ENCODE measurements at regions not wholly inside any gene's neighbourhood (a gene's known extent, or its start where the extent isn't known, plus 50 kb on each side); places are given as distances from the start of the nearest gene placed in this dataset.

DNA sequence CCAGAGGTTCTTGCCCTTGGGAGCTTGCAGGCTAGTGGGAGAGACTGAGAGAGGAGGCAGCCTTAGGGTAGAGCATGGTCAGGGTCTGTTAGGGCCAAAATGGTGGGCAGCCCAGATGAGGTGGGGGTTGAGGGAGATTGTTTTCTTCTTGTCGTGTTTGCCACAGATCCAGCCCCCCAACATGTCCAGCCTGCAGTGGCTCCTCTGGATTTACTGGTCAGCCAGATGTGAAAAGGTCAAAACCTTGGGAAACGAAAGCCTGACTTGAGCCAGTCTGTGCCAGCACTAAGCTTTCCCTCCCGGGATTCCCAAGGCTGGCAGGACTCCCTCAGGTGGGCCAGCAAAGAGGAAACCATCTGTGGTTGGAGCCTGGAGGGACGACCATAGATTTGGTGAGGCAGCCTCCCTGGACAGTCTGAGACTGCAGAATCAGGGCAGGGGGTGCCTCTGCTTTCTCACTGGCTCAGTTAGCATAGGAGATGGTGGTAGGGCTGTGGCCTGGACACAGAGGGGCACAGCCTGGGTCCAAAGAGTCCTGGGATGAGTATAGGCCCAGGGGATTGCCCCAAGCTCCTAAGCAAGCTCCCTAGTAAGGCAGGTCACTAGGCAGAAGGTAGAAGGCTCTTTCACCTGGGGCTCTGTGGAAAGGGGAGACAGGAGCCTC is 51.2 kb upstream of the PRR23C start:
- no peaks in the 10 kb centered on the region for H3K36me3 ChIP-seq (ENCODE audit: control insufficient read depth in 2 of 2, insufficient read depth in 2 of 2, low read length in 1 of 2)

GRCh38 chr3:139096670-139097069 is 52.0 kb upstream of the PRR23C start:
- no peak overlapping the region for H3K4me3 ChIP-seq (ENCODE audit: low read length in 2 of 2)
- H3K9me3 ChIP-seq (ENCODE audit: control insufficient read depth in 2 of 2, insufficient read depth in 1 of 2, low read length in 1 of 2) = no peaks in the 10 kb centered on the region
- no peaks in the 10 kb centered on the region for H3K27me3 ChIP-seq (ENCODE audit: control insufficient read depth in 2 of 2, insufficient read depth in 1 of 2, low read length in 1 of 2)
- no peak for DNase-seq (ENCODE audit: low read depth in 6 of 9, low spot score in 9 of 9)
- 74% methylated on average over 1 of the region's 1 CpG for WGBS
- no peak overlapping the region for H3K27ac ChIP-seq (ENCODE audit: low read depth in 1 of 2, low read length in 1 of 2)
- no peaks in the 10 kb centered on the region for H3K4me1 ChIP-seq (ENCODE audit: control insufficient read depth in 2 of 2, insufficient read depth in 2 of 2, low read length in 2 of 2)
- no peaks in the 10 kb centered on the region for H3K36me3 ChIP-seq (ENCODE audit: control insufficient read depth in 2 of 2, insufficient read depth in 2 of 2, low read length in 1 of 2)

More for the DNA sequence above, 51.2 kb upstream of the PRR23C start:
- Histone ChIP-seq H3K27me3 (ENCODE audit: control insufficient read depth in 2 of 2, insufficient read depth in 1 of 2, low read length in 1 of 2) (no peaks in the 10 kb centered on the region), H3K27ac (ENCODE audit: low read depth in 1 of 2, low read length in 1 of 2) (no peak overlapping the region), H3K9me3 (ENCODE audit: control insufficient read depth in 2 of 2, insufficient read depth in 1 of 2, low read length in 1 of 2) (no peaks in the 10 kb centered on the region), H3K4me1 (ENCODE audit: control insufficient read depth in 2 of 2, insufficient read depth in 2 of 2, low read length in 2 of 2) (no peaks in the 10 kb centered on the region), H3K4me3 (ENCODE audit: low read length in 2 of 2) (no peak overlapping the region)
- WGBS = 84% methylated on average over 4 of the region's 4 CpGs
- no peak for DNase-seq (ENCODE audit: low read depth in 6 of 9, low spot score in 9 of 9)

- no peak for DNase-seq (ENCODE audit: low read depth in 6 of 9, low spot score in 9 of 9)
- Histone ChIP-seq H3K27ac (ENCODE audit: low read depth in 1 of 2, low read length in 1 of 2) (no peak overlapping the region), H3K36me3 (ENCODE audit: control insufficient read depth in 2 of 2, insufficient read depth in 2 of 2, low read length in 1 of 2) (no peaks in the 10 kb centered on the region), H3K4me1 (ENCODE audit: control insufficient read depth in 2 of 2, insufficient read depth in 2 of 2, low read length in 2 of 2) (no peaks in the 10 kb centered on the region), H3K27me3 (ENCODE audit: control insufficient read depth in 2 of 2, insufficient read depth in 1 of 2, low read length in 1 of 2) (no peaks in the 10 kb centered on the region), H3K4me3 (ENCODE audit: low read length in 2 of 2) (no peak overlapping the region), H3K9me3 (ENCODE audit: control insufficient read depth in 2 of 2, insufficient read depth in 1 of 2, low read length in 1 of 2) (no peaks in the 10 kb centered on the region)
- WGBS = 92% methylated on average over 1 of the region's 1 CpG
Measured at GRCh38 chr3:139098391-139098790, 53.7 kb upstream of the PRR23C start.

GRCh38 chr3:139099968-139100817 is 55.5 kb upstream of the PRR23C start:
- Histone ChIP-seq H3K9me3 (ENCODE audit: control insufficient read depth in 2 of 2, insufficient read depth in 1 of 2, low read length in 1 of 2) (no peaks in the 10 kb centered on the region), H3K27ac (ENCODE audit: low read depth in 1 of 2, low read length in 1 of 2) (no peak overlapping the region), H3K36me3 (ENCODE audit: control insufficient read depth in 2 of 2, insufficient read depth in 2 of 2, low read length in 1 of 2) (no peaks in the 10 kb centered on the region), H3K4me3 (ENCODE audit: low read length in 2 of 2) (no peak overlapping the region), H3K4me1 (ENCODE audit: control insufficient read depth in 2 of 2, insufficient read depth in 2 of 2, low read length in 2 of 2) (no peaks in the 10 kb centered on the region), H3K27me3 (ENCODE audit: control insufficient read depth in 2 of 2, insufficient read depth in 1 of 2, low read length in 1 of 2) (no peaks in the 10 kb centered on the region)
- WGBS = 90% methylated on average over 5 of the region's 5 CpGs
- DNase-seq (ENCODE audit: low read depth in 6 of 9, low spot score in 9 of 9) = no peak

GRCh38 chr3:139100821-139101220 is 56.1 kb upstream of the PRR23C start:
- no peaks in the 10 kb centered on the region for H3K36me3 ChIP-seq (ENCODE audit: control insufficient read depth in 2 of 2, insufficient read depth in 2 of 2, low read length in 1 of 2)
- H3K27me3 ChIP-seq (ENCODE audit: control insufficient read depth in 2 of 2, insufficient read depth in 1 of 2, low read length in 1 of 2) = no peaks in the 10 kb centered on the region
- 83% methylated on average over 1 of the region's 1 CpG for WGBS

GRCh38 chr3:139101396-139101795 is 56.7 kb upstream of the PRR23C start:
- no peaks in the 10 kb centered on the region for H3K9me3 ChIP-seq (ENCODE audit: control insufficient read depth in 2 of 2, insufficient read depth in 1 of 2, low read length in 1 of 2)
- 70% methylated on average over 2 of the region's 2 CpGs for WGBS
- DNase-seq (ENCODE audit: low read depth in 6 of 9, low spot score in 9 of 9) = no peak

More at GRCh38 chr3:139100821-139101220, 56.1 kb upstream of the PRR23C start:
- Histone ChIP-seq H3K4me3 (ENCODE audit: low read length in 2 of 2) (no peak overlapping the region), H3K27ac (ENCODE audit: low read depth in 1 of 2, low read length in 1 of 2) (no peak overlapping the region), H3K9me3 (ENCODE audit: control insufficient read depth in 2 of 2, insufficient read depth in 1 of 2, low read length in 1 of 2) (no peaks in the 10 kb centered on the region), H3K4me1 (ENCODE audit: control insufficient read depth in 2 of 2, insufficient read depth in 2 of 2, low read length in 2 of 2) (no peaks in the 10 kb centered on the region)
- DNase-seq (ENCODE audit: low read depth in 6 of 9, low spot score in 9 of 9) = no peak

DNA sequence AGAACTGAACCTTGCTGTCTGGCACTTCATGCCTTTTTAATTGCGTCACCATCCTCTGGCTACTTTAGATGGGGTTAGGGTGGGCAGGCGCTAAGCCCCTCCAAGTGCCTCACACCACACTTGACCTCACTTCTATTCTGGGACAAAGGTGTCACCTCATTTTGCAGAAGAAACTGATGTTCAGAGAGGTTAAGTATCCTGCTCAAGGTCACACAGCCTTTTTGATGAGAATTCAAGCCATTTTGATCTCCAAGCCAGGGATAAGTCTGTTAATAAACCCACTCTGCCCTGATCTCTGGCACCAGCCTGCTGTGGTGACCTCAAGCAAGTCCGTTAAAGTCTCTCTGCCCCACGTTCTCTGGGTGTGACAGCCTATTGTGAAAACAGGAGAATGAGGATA is 58.8 kb upstream of the PRR23C start:
- DNase-seq (ENCODE audit: low read depth in 6 of 9, low spot score in 9 of 9) = no peak

More at GRCh38 chr3:139101396-139101795, 56.7 kb upstream of the PRR23C start:
- no peaks in the 10 kb centered on the region for H3K36me3 ChIP-seq (ENCODE audit: control insufficient read depth in 2 of 2, insufficient read depth in 2 of 2, low read length in 1 of 2)
- no peak overlapping the region for H3K4me3 ChIP-seq (ENCODE audit: low read length in 2 of 2)
- H3K4me1 ChIP-seq (ENCODE audit: control insufficient read depth in 2 of 2, insufficient read depth in 2 of 2, low read length in 2 of 2) = no peaks in the 10 kb centered on the region
- H3K27me3 ChIP-seq (ENCODE audit: control insufficient read depth in 2 of 2, insufficient read depth in 1 of 2, low read length in 1 of 2) = no peaks in the 10 kb centered on the region
- H3K27ac ChIP-seq (ENCODE audit: low read depth in 1 of 2, low read length in 1 of 2) = no peak overlapping the region

DNA sequence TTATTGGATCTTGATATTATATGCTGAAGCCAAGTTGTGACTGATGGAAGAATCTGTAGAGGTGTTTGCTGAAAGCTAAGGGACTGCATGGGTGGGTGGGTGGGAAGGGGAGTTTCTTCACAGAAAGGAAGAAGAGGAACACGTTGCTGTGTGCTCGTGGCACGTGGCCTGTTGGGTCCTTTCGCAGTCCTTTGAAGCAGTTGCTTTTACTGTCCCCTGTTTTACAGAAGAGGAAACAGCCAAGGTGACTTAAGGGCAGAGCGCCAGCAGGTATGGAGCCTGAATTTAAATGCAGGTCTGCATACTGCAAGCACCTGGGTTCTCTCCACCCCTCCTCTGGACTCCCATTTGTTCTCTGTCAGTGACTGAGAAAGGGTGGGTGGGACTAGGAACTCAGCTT is 59.4 kb upstream of the PRR23C start:
- H3K9me3 ChIP-seq (ENCODE audit: control insufficient read depth in 2 of 2, insufficient read depth in 1 of 2, low read length in 1 of 2) = no peaks in the 10 kb centered on the region
- H3K27me3 ChIP-seq (ENCODE audit: control insufficient read depth in 2 of 2, insufficient read depth in 1 of 2, low read length in 1 of 2) = no peaks in the 10 kb centered on the region
- H3K27ac ChIP-seq (ENCODE audit: low read depth in 1 of 2, low read length in 1 of 2) = no peak overlapping the region
- H3K4me1 ChIP-seq (ENCODE audit: control insufficient read depth in 2 of 2, insufficient read depth in 2 of 2, low read length in 2 of 2) = no peaks in the 10 kb centered on the region
- H3K4me3 ChIP-seq (ENCODE audit: low read length in 2 of 2) = no peak overlapping the region
- H3K36me3 ChIP-seq (ENCODE audit: control insufficient read depth in 2 of 2, insufficient read depth in 2 of 2, low read length in 1 of 2) = no peaks in the 10 kb centered on the region
- 73% methylated on average over 5 of the region's 5 CpGs for WGBS
- no peak for DNase-seq (ENCODE audit: low read depth in 6 of 9, low spot score in 9 of 9)

More for the DNA sequence above, 58.8 kb upstream of the PRR23C start:
- Histone ChIP-seq H3K36me3 (ENCODE audit: control insufficient read depth in 2 of 2, insufficient read depth in 2 of 2, low read length in 1 of 2) (no peaks in the 10 kb centered on the region), H3K9me3 (ENCODE audit: control insufficient read depth in 2 of 2, insufficient read depth in 1 of 2, low read length in 1 of 2) (no peaks in the 10 kb centered on the region), H3K27ac (ENCODE audit: low read depth in 1 of 2, low read length in 1 of 2) (no peak overlapping the region), H3K4me3 (ENCODE audit: low read length in 2 of 2) (no peak overlapping the region), H3K4me1 (ENCODE audit: control insufficient read depth in 2 of 2, insufficient read depth in 2 of 2, low read length in 2 of 2) (no peaks in the 10 kb centered on the region), H3K27me3 (ENCODE audit: control insufficient read depth in 2 of 2, insufficient read depth in 1 of 2, low read length in 1 of 2) (no peaks in the 10 kb centered on the region)
- 93% methylated on average over 4 of the region's 4 CpGs for WGBS

DNA sequence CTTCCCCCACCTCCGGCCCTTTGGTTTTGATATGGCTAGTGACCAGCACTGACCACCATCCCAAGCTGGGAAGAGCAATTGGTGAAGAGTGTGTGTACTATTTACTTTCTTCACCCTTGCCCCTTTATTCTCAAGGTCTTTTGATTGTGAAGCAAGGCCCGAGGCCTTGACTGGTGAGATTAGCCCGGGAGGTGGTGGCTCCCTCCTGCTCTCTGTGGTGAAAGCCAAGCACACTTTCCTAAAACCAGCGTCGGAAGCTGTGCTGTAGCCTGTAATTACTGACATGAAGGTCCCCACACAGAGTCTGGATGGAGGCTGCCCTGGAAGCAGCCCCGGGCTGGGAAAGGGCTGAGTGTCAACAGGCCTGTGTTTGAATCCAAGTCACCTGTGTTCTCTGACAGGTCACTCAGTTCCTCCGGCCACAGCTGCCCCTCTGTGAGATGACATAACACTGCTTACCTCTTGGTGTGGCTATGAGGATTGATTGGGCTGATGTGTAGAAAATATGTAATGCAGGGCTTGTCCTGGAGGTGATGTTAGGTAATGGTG is 60.5 kb upstream of the PRR23C start:
- 91% methylated on average over 7 of the region's 7 CpGs for WGBS
- DNase-seq (ENCODE audit: low read depth in 6 of 9, low spot score in 9 of 9) = no peak

More for the DNA sequence above, 60.5 kb upstream of the PRR23C start:
- Histone ChIP-seq H3K4me1 (ENCODE audit: control insufficient read depth in 2 of 2, insufficient read depth in 2 of 2, low read length in 2 of 2) (peaks cover 0 to 2% of the 10 kb centered on the region in 2 donors), H3K9me3 (ENCODE audit: control insufficient read depth in 2 of 2, insufficient read depth in 1 of 2, low read length in 1 of 2) (no peaks in the 10 kb centered on the region), H3K27me3 (ENCODE audit: control insufficient read depth in 2 of 2, insufficient read depth in 1 of 2, low read length in 1 of 2) (no peaks in the 10 kb centered on the region), H3K27ac (ENCODE audit: low read depth in 1 of 2, low read length in 1 of 2) (no peak overlapping the region), H3K4me3 (ENCODE audit: low read length in 2 of 2) (no peak overlapping the region), H3K36me3 (ENCODE audit: control insufficient read depth in 2 of 2, insufficient read depth in 2 of 2, low read length in 1 of 2) (no peaks in the 10 kb centered on the region)
